HCT116 (cell line): ENCODE measurements at regions not wholly inside any gene's neighbourhood (a gene's known extent, or its start where the extent isn't known, plus 50 kb on each side); places are given as distances from the start of the nearest gene placed in this dataset.

Experiments used
- ATAC-seq: fragments of 200-7000 bp; cut with Tn5 transposase; 2 replicates; pipeline ENCODE4 v1.9.1; 2020; ENCODE audit warnings: mild to moderate bottlenecking, moderate library complexity
- BruUV-seq: library from RNA; stranded (reverse); fragments of 400-500 nt; replicated peaks from 2 replicates; lab custom pipeline; 2021; lab: Mats Ljungman, UMichigan
- CTCF ChIA-PET: fragments of 300-600 bp; sonication (Branson Sonifier 250); formaldehyde crosslinking; loops from one replicate; lab custom pipeline; 2021; ENCODE audit warnings: antibody characterized with exemption; lab: Charles Lee
- POLR2A ChIA-PET: fragments of 300-600, 350-600 bp; sonication (Branson Sonifier 250); formaldehyde crosslinking; loops from one replicate; lab custom pipeline; 2021; ENCODE audit warnings: antibody characterized with exemption; lab: Charles Lee
- RAD21 ChIA-PET, 2 experiments: fragments of 300-600 bp; sonication (Branson Sonifier 250); formaldehyde crosslinking; loops; one replicate each; lab custom pipeline; 2023; ENCODE audit warnings: low total read pairs in 2 of 2; ENCODE audit not compliant: uncharacterized antibody in 2 of 2, unreplicated experiment in 2 of 2, low non-redundant PET in 1 of 2; lab: Charles Lee
- DNase-seq: peaks from one replicate; pipeline ENCODE4 v3.0.0-alpha.2; 2010; ENCODE audit warnings: low read depth, low spot score
- H2AFZ ChIP-seq: fragments of 200-600 bp; shearing (Covaris generic), sonication (generic); 2 replicates; pipeline ENCODE4 v1.6.1; 2017; ENCODE audit warnings: low read depth, mixed run types, mixed read lengths, antibody characterized with exemption, low read length; ENCODE audit not compliant: poor library complexity, severe bottlenecking
- H3K27ac ChIP-seq: 2 replicates; pipeline ENCODE4 v1.5.1; 2012; ENCODE audit warnings: low read depth, low read length
- H3K27me3 ChIP-seq: fragments of 200-600 bp; sonication (generic); 2 replicates; pipeline ENCODE4 v1.6.1; 2016; ENCODE audit warnings: mixed run types, low read length, mixed read lengths; ENCODE audit not compliant: insufficient read depth
- H3K36me3 ChIP-seq, 2 experiments: fragments of 200-500 bp in 1 of 2; fragments of 200-600 bp in 1 of 2; sonication (Bioruptor generic) in 1 of 2; sonication (generic) in 1 of 2; 2 replicates each; pipeline versions ENCODE4 v1.5.1 to v1.6.1; 2014 to 2016; ENCODE audit warnings: low read length in 2 of 2, inconsistent platforms in 1 of 2, mixed read lengths in 1 of 2, mixed run types in 1 of 2; ENCODE audit not compliant: insufficient read depth in 2 of 2, control insufficient read depth in 1 of 2
- H3K4me1 ChIP-seq, 2 experiments: fragments of 200-600 bp in 1 of 2; sonication (generic) in 1 of 2; 2 replicates each; pipeline versions ENCODE4 v1.5.1 to v1.6.1; 2012 to 2017; ENCODE audit warnings: low read length in 2 of 2, inconsistent platforms in 1 of 2, mild to moderate bottlenecking in 1 of 2, mixed read lengths in 1 of 2, mixed run types in 1 of 2, moderate library complexity in 1 of 2; ENCODE audit not compliant: insufficient read depth in 2 of 2, control insufficient read depth in 1 of 2
- H3K4me2 ChIP-seq: fragments of 200-600 bp; sonication (generic); 2 replicates; pipeline ENCODE4 v1.6.1; 2017; ENCODE audit warnings: mixed run types, low read length, mixed read lengths
- H3K4me3 ChIP-seq, 2 experiments: fragments of 200-600 bp in 1 of 2; sonication (generic) in 1 of 2; replicated peaks in 1 of 2; 2 replicates each; pipeline ENCODE4 v1.5.1; 2011 to 2016; ENCODE audit warnings: low read length in 2 of 2, control low read depth in 1 of 2, low read depth in 1 of 2, mild to moderate bottlenecking in 1 of 2, mixed read lengths in 1 of 2, mixed run types in 1 of 2
- H3K79me2 ChIP-seq: fragments of 200-600 bp; sonication (generic); 2 replicates; pipeline ENCODE4 v1.6.1; 2017; ENCODE audit warnings: mild to moderate bottlenecking, mixed run types, low read length, moderate library complexity, mixed read lengths; ENCODE audit not compliant: insufficient read depth
- H3K9ac ChIP-seq: fragments of 200-600 bp; sonication (generic); 2 replicates; pipeline ENCODE4 v1.6.1; 2016; ENCODE audit warnings: low read length, mixed read lengths
- H3K9me2 ChIP-seq: fragments of 200-600 bp; sonication (generic), shearing (Covaris generic); 2 replicates; pipeline ENCODE4 v1.6.1; 2017; ENCODE audit warnings: mixed run types, mild to moderate bottlenecking, moderate library complexity; ENCODE audit not compliant: insufficient read depth
- H3K9me3 ChIP-seq, 2 experiments: fragments of 200-500 bp in 1 of 2; fragments of 200-600 bp in 1 of 2; sonication (Bioruptor generic) in 1 of 2; sonication (generic) in 1 of 2; 2 replicates each; pipeline ENCODE4 v1.6.1; 2014 to 2017; ENCODE audit warnings: low read length in 2 of 2, mixed read lengths in 2 of 2, inconsistent platforms in 1 of 2, low read depth in 1 of 2, mild to moderate bottlenecking in 1 of 2, mixed run types in 1 of 2, moderate library complexity in 1 of 2; ENCODE audit not compliant: control insufficient read depth in 1 of 2, insufficient read depth in 1 of 2
- H4K20me1 ChIP-seq: fragments of 200-600 bp; sonication (generic), shearing (Covaris generic); 2 replicates; pipeline ENCODE4 v1.6.1; 2017; ENCODE audit warnings: mixed run types, mild to moderate bottlenecking, moderate library complexity; ENCODE audit not compliant: insufficient read depth
- ATF3 ChIP-seq: IDR thresholded peaks from 2 replicates; pipeline ENCODE4 v1.6.1; 2012
- CBX3 ChIP-seq: IDR thresholded peaks from 2 replicates; pipeline ENCODE4 v1.6.1; 2012; ENCODE audit warnings: low read depth
- EZH2 ChIP-seq: fragments of 200-600 bp; sonication (generic); IDR thresholded peaks from 2 replicates; pipeline ENCODE4 v1.6.1; 2017; ENCODE audit warnings: antibody characterized with exemption, mixed run types
- JUND ChIP-seq: IDR thresholded peaks from 2 replicates; pipeline ENCODE4 v1.6.1; 2012
- POLR2A ChIP-seq: IDR thresholded peaks from 2 replicates; pipeline ENCODE4 v1.7.0; 2011; ENCODE audit warnings: borderline replicate concordance; ENCODE audit not compliant: insufficient read depth, insufficient read length; ENCODE audit errors: extremely low read depth
- RAD21 ChIP-seq: IDR thresholded peaks from 2 replicates; pipeline ENCODE4 v1.6.1; 2012; ENCODE audit warnings: low read depth, mild to moderate bottlenecking
- SIN3A ChIP-seq: IDR thresholded peaks from 2 replicates; pipeline ENCODE4 v1.6.1; 2012; ENCODE audit warnings: low read depth
- SRF ChIP-seq: IDR thresholded peaks from 2 replicates; pipeline ENCODE4 v1.6.1; 2012; ENCODE audit warnings: low read depth
- intact Hi-C: fragments of 100-400 bp; cut with micrococcal nuclease; formaldehyde crosslinking; loops from 2 replicates; pipeline ENCODE4 v1.10.0; 2022

GRCh38 chr4:41456559-41457101 lies 81.3 kb upstream of the LIMCH1 start:
- Histone ChIP-seq H3K9me3 (no peaks in the 10 kb centered on the region), H3K9ac (no peak overlapping the region), H3K36me3 (no peaks in the 10 kb centered on the region), H3K4me2 (no peak overlapping the region), H3K4me3 (no peak overlapping the region), H2AFZ (no peak overlapping the region), H4K20me1 (no peaks in the 10 kb centered on the region), H3K79me2 (no peaks in the 10 kb centered on the region), H3K4me1 (no peaks in the 10 kb centered on the region), H3K27ac (no peak overlapping the region), H3K27me3 (no peaks in the 10 kb centered on the region), H3K9me2 (no peaks in the 10 kb centered on the region)
- TF ChIP-seq POLR2A = no peak
- no peak for TF ChIP-seq JUND
- no peak for TF ChIP-seq ATF3
- no peak for TF ChIP-seq SIN3A
- no peak for TF ChIP-seq EZH2
- BruUV-seq = no TSS peak
- ChIA-PET RAD21 (no interaction called here), POLR2A (no interaction called here), CTCF (no interaction called here)
- DNase-seq = no peak
- ATAC-seq = no peak
- intact Hi-C loops = no loop called here

GRCh38 chr4:41458689-41459088 lies 79.3 kb upstream of the LIMCH1 start:
- BruUV-seq = no TSS peak
- Histone ChIP-seq H3K27me3 (no peaks in the 10 kb centered on the region), H3K36me3 (no peaks in the 10 kb centered on the region), H2AFZ (no peak overlapping the region), H3K27ac (no peak overlapping the region), H3K9ac (no peak overlapping the region), H3K4me3 (no peak overlapping the region), H3K79me2 (no peaks in the 10 kb centered on the region), H4K20me1 (no peaks in the 10 kb centered on the region), H3K4me2 (no peak overlapping the region), H3K4me1 (no peaks in the 10 kb centered on the region), H3K9me3 (no peaks in the 10 kb centered on the region), H3K9me2 (no peaks in the 10 kb centered on the region)
- POLR2A ChIA-PET = no interaction called here
- no peak for ATAC-seq
- intact Hi-C loops = no loop called here
- DNase-seq = no peak
- RAD21 ChIA-PET = no interaction called here
- CTCF ChIA-PET = no interaction called here
- TF ChIP-seq POLR2A (no peak), SRF (no peak), RAD21 (no peak), CBX3 (no peak)
